ENCODE measurements at regions not wholly inside any gene's neighbourhood (a gene's known extent, or its start where the extent isn't known, plus 50 kb on each side); places are given as distances from the start of the nearest gene placed in this dataset.

DNA sequence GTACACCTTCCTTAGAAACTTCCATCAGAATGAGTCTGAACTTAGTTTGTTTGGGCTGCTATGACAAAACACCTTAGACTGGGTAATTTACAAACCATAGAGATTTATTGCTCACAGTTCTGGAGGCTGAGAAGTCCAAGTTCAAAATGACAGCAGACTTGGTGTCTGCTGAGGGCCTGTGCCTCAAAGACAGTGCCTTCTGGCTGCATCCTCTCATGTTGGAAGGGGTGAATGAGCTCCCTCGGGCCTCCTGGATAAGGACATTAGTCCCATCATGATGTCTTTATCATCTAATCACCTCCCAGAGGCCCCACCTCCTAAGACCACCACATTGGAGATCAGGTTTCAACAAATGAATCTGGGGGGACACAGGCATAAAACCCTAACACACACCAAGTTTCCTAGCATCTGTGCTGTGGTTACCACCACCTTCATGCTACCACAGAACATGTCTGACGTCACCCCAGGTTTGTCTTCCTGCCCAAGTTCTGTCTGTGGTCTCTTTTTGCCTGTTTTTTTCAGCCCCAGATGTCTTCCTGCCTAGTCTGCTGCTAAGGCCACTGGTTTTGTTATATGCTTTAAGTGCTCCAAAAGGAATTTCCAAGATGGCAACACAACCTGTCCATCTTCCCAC lies 150.9 kb upstream of the COBL start:
- TF ChIP-seq EZH2 (IDR thresholded peaks at IDR 0.05; ENCODE audit: insufficient read depth, low read length), result no peak
- TF ChIP-seq, protein P1, sequence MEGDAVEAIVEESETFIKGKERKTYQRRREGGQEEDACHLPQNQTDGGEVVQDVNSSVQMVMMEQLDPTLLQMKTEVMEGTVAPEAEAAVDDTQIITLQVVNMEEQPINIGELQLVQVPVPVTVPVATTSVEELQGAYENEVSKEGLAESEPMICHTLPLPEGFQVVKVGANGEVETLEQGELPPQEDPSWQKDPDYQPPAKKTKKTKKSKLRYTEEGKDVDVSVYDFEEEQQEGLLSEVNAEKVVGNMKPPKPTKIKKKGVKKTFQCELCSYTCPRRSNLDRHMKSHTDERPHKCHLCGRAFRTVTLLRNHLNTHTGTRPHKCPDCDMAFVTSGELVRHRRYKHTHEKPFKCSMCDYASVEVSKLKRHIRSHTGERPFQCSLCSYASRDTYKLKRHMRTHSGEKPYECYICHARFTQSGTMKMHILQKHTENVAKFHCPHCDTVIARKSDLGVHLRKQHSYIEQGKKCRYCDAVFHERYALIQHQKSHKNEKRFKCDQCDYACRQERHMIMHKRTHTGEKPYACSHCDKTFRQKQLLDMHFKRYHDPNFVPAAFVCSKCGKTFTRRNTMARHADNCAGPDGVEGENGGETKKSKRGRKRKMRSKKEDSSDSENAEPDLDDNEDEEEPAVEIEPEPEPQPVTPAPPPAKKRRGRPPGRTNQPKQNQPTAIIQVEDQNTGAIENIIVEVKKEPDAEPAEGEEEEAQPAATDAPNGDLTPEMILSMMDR (IDR thresholded peaks at IDR 0.05; ENCODE audit: insufficient read depth, low read depth, low read length), result no peak

Measured in astrocyte (in vitro differentiated cells and primary cell).